Body of pancreas (tissue), 4 donors: ENCODE measurements at regions not wholly inside any gene's neighbourhood (a gene's known extent, or its start where the extent isn't known, plus 50 kb on each side); places are given as distances from the start of the nearest gene placed in this dataset.
A peak's percentile ranks its signal among the peaks of the same experiment; 100 is the strongest.

Source experiments
- ATAC-seq: fragments of 150-250 bp; one replicate; pipeline ENCODE4 v1.9.1; 2016
- DNase-seq, 4 donors: peaks; one replicate each; pipeline ENCODE4 v3.0.0-alpha.2; 2019
- H3K27ac ChIP-seq, 4 donors: fragments of 200-600 bp; sonication (generic); 1 replicate in 3 of 4; 2 replicates in 1 of 4; pipeline versions ENCODE4 v1.5.1 to v1.6.1; 2016 to 2019; ENCODE audit warnings: mild to moderate bottlenecking in 1 of 4, mixed read lengths in 1 of 4, moderate library complexity in 1 of 4
- H3K27me3 ChIP-seq, 2 donors: fragments of 200-600 bp; sonication (generic); one replicate each; pipeline ENCODE4 v1.6.0; 2016; ENCODE audit warnings: mild to moderate bottlenecking in 1 of 2
- H3K36me3 ChIP-seq, 2 donors: fragments of 200-600 bp; sonication (generic); replicated peaks in 1 of 2; 2 replicates each; pipeline ENCODE4 v1.5.1; 2016; ENCODE audit warnings: low read depth in 2 of 2; ENCODE audit not compliant: insufficient read depth in 1 of 2
- H3K4me1 ChIP-seq: fragments of 200-600 bp; sonication (generic); one replicate; pipeline ENCODE4 v1.6.0; 2016
- H3K4me3 ChIP-seq, 2 donors: fragments of 200-600 bp; sonication (generic); 1 replicate in 1 of 2; 2 replicates in 1 of 2; pipeline ENCODE4 v1.5.1; 2016 to 2019
- H3K9me3 ChIP-seq, 3 donors: fragments of 200-600 bp; sonication (generic); 1 replicate in 2 of 3; 2 replicates in 1 of 3; pipeline ENCODE4 v1.5.1; 2016
- POLR2A ChIP-seq, 3 donors: fragments of 450-650 bp; IDR thresholded peaks; one replicate each; pipeline ENCODE4 v1.6.1; 2016; ENCODE audit warnings: antibody characterized with exemption in 3 of 3, mild to moderate bottlenecking in 2 of 3
- WGBS, 2 donors: methylation state at CpG; one replicate each; pipeline ENCODE4 v1.1.5; 2017; 5-methylcytosine and 5-hydroxymethylcytosine counted together
- intact Hi-C: fragments of 100-400 bp; cut with DNase I; formaldehyde crosslinking; loops from one replicate; pipeline ENCODE4 v1.15.1; 2023
- TF ChIP-seq, protein P1 (sequence below), 7 experiments: fragments of 450-650 bp in 4 of 7; fragments of 200-600 bp in 3 of 7; sonication (generic) in 3 of 7; IDR thresholded peaks; one replicate each; pipeline ENCODE4 v1.5.1; 2016 to 2019; ENCODE audit warnings: antibody characterized with exemption in 7 of 7

DNA sequence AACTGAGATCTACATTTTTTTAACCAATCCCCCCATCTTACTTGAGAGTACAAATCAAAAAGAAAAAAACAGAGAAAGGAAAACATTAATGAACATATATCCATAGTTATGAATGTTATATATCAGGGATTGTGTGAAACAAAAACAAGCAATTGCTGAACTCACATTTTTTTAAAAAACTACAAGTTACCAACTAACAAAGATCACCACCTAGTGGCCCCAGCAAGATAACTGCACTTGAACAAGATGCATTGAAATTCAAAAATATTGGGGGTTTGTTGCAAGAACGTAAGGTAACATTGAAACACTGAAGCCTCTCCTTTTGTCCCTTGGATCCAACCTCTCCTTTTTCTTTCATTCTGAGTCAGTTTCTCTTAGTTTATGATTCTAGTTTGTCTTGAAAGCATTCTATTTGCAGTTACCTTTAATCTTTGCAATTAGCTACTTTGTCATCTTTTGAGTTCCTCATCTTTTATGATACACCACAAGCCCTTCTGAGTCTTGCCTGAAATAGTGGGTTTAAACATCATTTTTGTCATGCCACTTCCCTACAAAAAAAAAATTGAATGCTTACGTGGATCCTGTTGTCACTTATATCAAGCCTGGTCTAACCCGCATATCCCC, 87.3 kb upstream of the TES start:
- Histone ChIP-seq H3K36me3 (no peaks in the 10 kb centered on the region), H3K27me3 (no peaks in the 10 kb centered on the region), H3K4me3 (no peak overlapping the region), H3K27ac (no peak overlapping the region), H3K4me1 (no peaks in the 10 kb centered on the region), H3K9me3 (no peaks in the 10 kb centered on the region)
- TF ChIP-seq POLR2A (IDR thresholded peaks at IDR 0.05): no peak
- TF ChIP-seq, protein P1, sequence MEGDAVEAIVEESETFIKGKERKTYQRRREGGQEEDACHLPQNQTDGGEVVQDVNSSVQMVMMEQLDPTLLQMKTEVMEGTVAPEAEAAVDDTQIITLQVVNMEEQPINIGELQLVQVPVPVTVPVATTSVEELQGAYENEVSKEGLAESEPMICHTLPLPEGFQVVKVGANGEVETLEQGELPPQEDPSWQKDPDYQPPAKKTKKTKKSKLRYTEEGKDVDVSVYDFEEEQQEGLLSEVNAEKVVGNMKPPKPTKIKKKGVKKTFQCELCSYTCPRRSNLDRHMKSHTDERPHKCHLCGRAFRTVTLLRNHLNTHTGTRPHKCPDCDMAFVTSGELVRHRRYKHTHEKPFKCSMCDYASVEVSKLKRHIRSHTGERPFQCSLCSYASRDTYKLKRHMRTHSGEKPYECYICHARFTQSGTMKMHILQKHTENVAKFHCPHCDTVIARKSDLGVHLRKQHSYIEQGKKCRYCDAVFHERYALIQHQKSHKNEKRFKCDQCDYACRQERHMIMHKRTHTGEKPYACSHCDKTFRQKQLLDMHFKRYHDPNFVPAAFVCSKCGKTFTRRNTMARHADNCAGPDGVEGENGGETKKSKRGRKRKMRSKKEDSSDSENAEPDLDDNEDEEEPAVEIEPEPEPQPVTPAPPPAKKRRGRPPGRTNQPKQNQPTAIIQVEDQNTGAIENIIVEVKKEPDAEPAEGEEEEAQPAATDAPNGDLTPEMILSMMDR (IDR thresholded peaks at IDR 0.05): peak in 6 of 7 experiments; percentile 41 to 57 (median 50)
- DNase-seq (peak in 3 of 4 donors; percentile 14 to 17 (median 14)), ATAC-seq (no peak)
- WGBS, 2 donors: 39 to 45% methylated on average over 3 of the region's 3 CpGs
- intact Hi-C loops: no loop called here

DNA sequence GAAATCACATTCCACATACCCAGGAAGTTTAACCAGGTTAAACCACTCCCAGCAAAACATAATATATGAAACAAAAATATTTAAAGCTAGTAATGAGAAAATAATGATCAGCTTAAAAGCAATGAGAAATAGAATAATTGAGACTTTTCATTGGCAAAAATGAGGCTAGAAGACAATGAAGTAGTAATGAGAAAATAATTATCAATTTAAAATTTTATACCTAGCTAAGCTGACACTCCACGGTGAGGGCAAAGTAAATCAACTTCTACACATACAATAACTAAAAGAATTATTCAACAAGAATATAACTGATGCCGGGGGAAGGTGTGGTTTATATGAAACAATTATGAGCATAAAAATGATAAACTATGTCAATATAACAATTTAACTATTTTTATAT, 82.2 kb upstream of the TES start:
- no peaks in the 10 kb centered on the region for H3K9me3 ChIP-seq
- DNase-seq (no peak), ATAC-seq (no peak)
- no peaks in the 10 kb centered on the region for H3K36me3 ChIP-seq
- no peaks in the 10 kb centered on the region for H3K27me3 ChIP-seq
- no peak overlapping the region for H3K4me3 ChIP-seq
- H3K4me1 ChIP-seq: no peaks in the 10 kb centered on the region
- 88 to 91% methylated on average over 2 of the region's 2 CpGs for WGBS, 2 donors
- no peak overlapping the region for H3K27ac ChIP-seq
- no peak for TF ChIP-seq POLR2A (IDR thresholded peaks at IDR 0.05)
- TF ChIP-seq, protein P1 (IDR thresholded peaks at IDR 0.05): no peak
- intact Hi-C loops: no loop called here

DNA sequence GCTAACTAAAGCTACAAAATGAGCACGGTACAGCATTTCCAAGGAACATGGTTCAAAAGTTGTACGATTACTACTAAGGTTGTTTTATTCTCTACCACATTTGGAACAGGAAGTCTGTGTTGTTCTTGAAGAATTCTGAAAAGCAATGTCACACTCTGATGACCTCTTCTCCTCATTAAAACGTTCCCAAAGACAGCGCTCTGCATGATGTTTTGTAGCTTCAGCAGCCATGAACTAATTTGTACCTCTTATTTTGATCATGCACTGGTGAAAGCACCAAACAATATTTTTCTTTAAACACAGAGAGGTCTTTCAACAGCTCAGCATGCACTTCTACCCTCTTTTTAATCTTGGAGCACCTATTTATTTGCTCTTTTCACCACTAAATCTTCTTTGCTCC, 75.0 kb upstream of the TES start:
- intact Hi-C loops: no loop called here
- no peak for ATAC-seq
- Histone ChIP-seq H3K27me3 (no peaks in the 10 kb centered on the region), H3K27ac (no peak overlapping the region), H3K9me3 (no peaks in the 10 kb centered on the region), H3K36me3 (no peaks in the 10 kb centered on the region), H3K4me3 (no peak overlapping the region), H3K4me1 (no peaks in the 10 kb centered on the region)
- DNase-seq: no peak
- TF ChIP-seq, protein P1 (IDR thresholded peaks at IDR 0.05): no peak
- TF ChIP-seq POLR2A (IDR thresholded peaks at IDR 0.05): no peak
- WGBS, 2 donors: 67 to 75% methylated on average over 4 of the region's 4 CpGs

DNA sequence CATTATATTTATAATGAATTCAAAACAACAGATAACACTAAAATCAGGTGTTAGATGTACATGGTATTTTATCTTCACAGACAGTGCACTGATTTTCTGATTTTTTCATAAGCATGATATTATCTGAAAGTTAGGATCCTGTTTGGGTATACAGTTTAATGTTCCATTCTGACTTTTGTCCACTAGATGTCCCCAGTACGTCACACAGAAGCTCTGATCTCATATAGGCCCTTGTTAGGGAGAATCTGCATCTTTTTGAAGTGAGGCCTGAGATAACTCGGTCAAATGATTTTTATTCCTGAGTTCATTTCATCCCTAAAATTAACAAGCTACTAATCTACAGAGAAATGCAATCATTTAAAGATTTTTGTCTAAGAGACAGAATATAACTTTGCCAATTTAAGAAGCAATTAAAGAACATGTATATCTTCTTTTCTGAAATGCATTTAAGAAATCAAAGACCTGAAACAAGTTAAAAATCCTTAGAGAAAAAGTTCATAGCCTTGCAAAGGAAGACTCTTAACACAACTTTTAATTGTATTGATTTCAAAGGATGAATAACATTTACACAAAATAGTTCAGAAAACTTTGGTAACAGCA, 72.0 kb upstream of the TES start:
- 9 to 12% methylated on average over 2 of the region's 2 CpGs for WGBS, 2 donors
- DNase-seq (peak in 1 of 4 donors; percentile 16), ATAC-seq (peak; percentile 75)

More for the DNA sequence above, 72.0 kb upstream of the TES start:
- Histone ChIP-seq H3K27me3 (no peaks in the 10 kb centered on the region), H3K36me3 (no peaks in the 10 kb centered on the region), H3K9me3 (no peaks in the 10 kb centered on the region), H3K4me1 (no peaks in the 10 kb centered on the region), H3K27ac (no peak overlapping the region), H3K4me3 (no peak overlapping the region)
- intact Hi-C loops: no loop called here
- TF ChIP-seq POLR2A (IDR thresholded peaks at IDR 0.05): no peak
- TF ChIP-seq, protein P1 (IDR thresholded peaks at IDR 0.05): peak; percentile 14 to 74 (median 71)
